OCI-LY3 (cell line): ENCODE measurements at regions not wholly inside any gene's neighbourhood (a gene's known extent, or its start where the extent isn't known, plus 50 kb on each side); places are given as distances from the start of the nearest gene placed in this dataset.

Source experiments
- EZH2phosphoT487 ChIP-seq: fragments of 200-600 bp; shearing (Covaris generic); IDR thresholded peaks from 2 replicates; pipeline ENCODE4 v1.6.1; 2018; ENCODE audit warnings: antibody characterized with exemption, mixed run types, low read depth
- TF ChIP-seq, protein P1 (sequence below): fragments of 200-600, 300-600 bp; sonication (generic); IDR thresholded peaks from 2 replicates; pipeline ENCODE4 v1.5.1; 2014; ENCODE audit warnings: antibody characterized with exemption, low read length, low read depth

DNA sequence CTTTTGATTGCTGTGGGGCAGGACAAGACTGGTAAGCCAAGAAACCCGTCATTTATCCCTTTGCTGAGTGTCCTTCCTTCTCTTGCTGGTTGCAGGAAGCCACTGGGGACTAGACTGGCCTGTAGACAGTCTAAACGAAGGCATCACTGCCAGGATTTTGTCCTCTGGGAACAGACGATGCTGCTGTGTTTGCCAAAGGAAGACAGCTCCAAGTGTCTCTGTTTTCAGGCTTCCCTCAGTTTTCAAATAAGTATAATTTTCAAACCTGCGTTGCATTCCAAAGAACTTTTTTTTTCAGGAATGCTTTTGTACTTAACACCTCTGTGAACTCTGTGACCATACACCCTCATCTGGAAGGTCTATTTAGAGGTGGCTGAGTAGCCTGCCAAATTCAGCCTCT lies 269.4 kb downstream of the HLX start:
- TF ChIP-seq, protein P1, sequence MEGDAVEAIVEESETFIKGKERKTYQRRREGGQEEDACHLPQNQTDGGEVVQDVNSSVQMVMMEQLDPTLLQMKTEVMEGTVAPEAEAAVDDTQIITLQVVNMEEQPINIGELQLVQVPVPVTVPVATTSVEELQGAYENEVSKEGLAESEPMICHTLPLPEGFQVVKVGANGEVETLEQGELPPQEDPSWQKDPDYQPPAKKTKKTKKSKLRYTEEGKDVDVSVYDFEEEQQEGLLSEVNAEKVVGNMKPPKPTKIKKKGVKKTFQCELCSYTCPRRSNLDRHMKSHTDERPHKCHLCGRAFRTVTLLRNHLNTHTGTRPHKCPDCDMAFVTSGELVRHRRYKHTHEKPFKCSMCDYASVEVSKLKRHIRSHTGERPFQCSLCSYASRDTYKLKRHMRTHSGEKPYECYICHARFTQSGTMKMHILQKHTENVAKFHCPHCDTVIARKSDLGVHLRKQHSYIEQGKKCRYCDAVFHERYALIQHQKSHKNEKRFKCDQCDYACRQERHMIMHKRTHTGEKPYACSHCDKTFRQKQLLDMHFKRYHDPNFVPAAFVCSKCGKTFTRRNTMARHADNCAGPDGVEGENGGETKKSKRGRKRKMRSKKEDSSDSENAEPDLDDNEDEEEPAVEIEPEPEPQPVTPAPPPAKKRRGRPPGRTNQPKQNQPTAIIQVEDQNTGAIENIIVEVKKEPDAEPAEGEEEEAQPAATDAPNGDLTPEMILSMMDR: no peak
- TF ChIP-seq EZH2phosphoT487: no peak
